Sigmoid colon (tissue), 6 donors: ENCODE measurements at regions not wholly inside any gene's neighbourhood (a gene's known extent, or its start where the extent isn't known, plus 50 kb on each side); places are given as distances from the start of the nearest gene placed in this dataset.

Source experiments
- DNase-seq: peaks from one replicate; pipeline ENCODE4 v3.0.0-alpha.2; 2019
- H3K27ac ChIP-seq, 4 donors: fragments of 200-600 bp; sonication (generic); one replicate each; pipeline ENCODE4 v1.5.1; 2016 to 2019; ENCODE audit warnings: mild to moderate bottlenecking in 1 of 4
- H3K27me3 ChIP-seq, 3 donors: fragments of 200-600 bp; sonication (generic); one replicate each; pipeline ENCODE4 v1.5.1; 2019; ENCODE audit warnings: mild to moderate bottlenecking in 1 of 3
- H3K36me3 ChIP-seq, 4 donors: fragments of 200-600 bp; sonication (generic); one replicate each; pipeline ENCODE4 v1.5.1; 2016 to 2019
- H3K4me1 ChIP-seq, 4 donors: fragments of 200-600 bp; sonication (generic); one replicate each; pipeline ENCODE4 v1.5.1; 2017 to 2019
- H3K4me3 ChIP-seq, 4 donors: fragments of 200-600 bp; sonication (generic); one replicate each; pipeline ENCODE4 v1.5.1; 2017 to 2019; ENCODE audit warnings: mild to moderate bottlenecking in 2 of 4, moderate library complexity in 1 of 4
- H3K9me3 ChIP-seq, 4 donors: fragments of 200-600 bp in 3 of 4; sonication (generic) in 3 of 4; one replicate each; pipeline versions ENCODE4 v1.5.1 to v1.6.1; 2013 to 2019
- CTCF ChIP-seq, 4 experiments: fragments of 450-650 bp in 3 of 4; fragments of 200-600 bp in 1 of 4; IDR thresholded peaks; one replicate each; pipeline ENCODE4 v1.5.1; 2016 to 2019; ENCODE audit warnings: antibody characterized with exemption in 4 of 4, mild to moderate bottlenecking in 3 of 4, moderate library complexity in 2 of 4
- EP300 ChIP-seq, 4 donors: sonication (generic); formaldehyde crosslinking; IDR thresholded peaks; one replicate each; pipeline ENCODE4 v1.6.1; 2017; ENCODE audit warnings: antibody characterized with exemption in 4 of 4
- POLR2A ChIP-seq, 2 donors: fragments of 450-650 bp; IDR thresholded peaks; one replicate each; pipeline ENCODE4 v1.6.1; 2016; ENCODE audit warnings: antibody characterized with exemption in 2 of 2, mild to moderate bottlenecking in 2 of 2, moderate library complexity in 2 of 2
- POLR2AphosphoS5 ChIP-seq, 4 donors: sonication (generic); formaldehyde crosslinking; IDR thresholded peaks; one replicate each; pipeline ENCODE4 v1.6.1; 2017; ENCODE audit warnings: antibody characterized with exemption in 4 of 4
- WGBS, 2 donors: extraction: QIAGEN DNeasy Blood & Tissue Kit; methylation state at CpG; one replicate each; pipeline ENCODE4 v1.1.7; 2013; 5-methylcytosine and 5-hydroxymethylcytosine counted together
- intact Hi-C: fragments of 100-400 bp; cut with DNase I; formaldehyde crosslinking; loops from one replicate; pipeline ENCODE4 v1.15.1; 2023
- donor health status: healthy with polysubstance abuse.
- donor health status: healthy.

- no peak for DNase-seq
- intact Hi-C loops = no loop called here
- TF ChIP-seq POLR2AphosphoS5 (IDR thresholded peaks at IDR 0.05) (no peak), EP300 (IDR thresholded peaks at IDR 0.05) (no peak), CTCF (IDR thresholded peaks at IDR 0.05) (no peak), POLR2A (IDR thresholded peaks at IDR 0.05) (no peak)
- H3K36me3 ChIP-seq = no peaks in the 10 kb centered on the region
- H3K4me3 ChIP-seq = no peak overlapping the region
- H3K9me3 ChIP-seq = no peaks in the 10 kb centered on the region
- no peaks in the 10 kb centered on the region for H3K27me3 ChIP-seq
- no peaks in the 10 kb centered on the region for H3K4me1 ChIP-seq
- no peak overlapping the region for H3K27ac ChIP-seq
Measured at GRCh38 chr11:16561150-16561549, 177.3 kb upstream of the C11orf58 start.

- no peaks in the 10 kb centered on the region for H3K9me3 ChIP-seq
- no peak overlapping the region for H3K27ac ChIP-seq
- no peak for TF ChIP-seq POLR2A (IDR thresholded peaks at IDR 0.05)
- no peak for TF ChIP-seq POLR2AphosphoS5 (IDR thresholded peaks at IDR 0.05)
- TF ChIP-seq CTCF (IDR thresholded peaks at IDR 0.05) = no peak
- no peak for TF ChIP-seq EP300 (IDR thresholded peaks at IDR 0.05)
- no peak for DNase-seq
- H3K27me3 ChIP-seq = no peaks in the 10 kb centered on the region
- intact Hi-C loops = no loop called here
- no peaks in the 10 kb centered on the region for H3K4me1 ChIP-seq
- 82 to 84% methylated on average over 1 of the region's 1 CpG for WGBS, 2 donors
- H3K36me3 ChIP-seq = no peaks in the 10 kb centered on the region
- H3K4me3 ChIP-seq = no peak overlapping the region
Measured at GRCh38 chr11:16558494-16558893, 180.0 kb upstream of the C11orf58 start.

- no peak for TF ChIP-seq CTCF (IDR thresholded peaks at IDR 0.05)
- TF ChIP-seq POLR2A (IDR thresholded peaks at IDR 0.05) = no peak
- TF ChIP-seq POLR2AphosphoS5 (IDR thresholded peaks at IDR 0.05) = no peak
- 69 to 76% methylated on average over 2 of the region's 2 CpGs for WGBS, 2 donors
- no peaks in the 10 kb centered on the region for H3K27me3 ChIP-seq
- H3K36me3 ChIP-seq = no peaks in the 10 kb centered on the region
- no peaks in the 10 kb centered on the region for H3K4me1 ChIP-seq
- no peak for DNase-seq
- no peaks in the 10 kb centered on the region for H3K9me3 ChIP-seq
- intact Hi-C loops = no loop called here
- no peak overlapping the region for H3K4me3 ChIP-seq
- no peak overlapping the region for H3K27ac ChIP-seq
Measured at GRCh38 chr11:16555956-16556355, 182.5 kb upstream of the C11orf58 start.

GRCh38 chr11:16554361-16554760, 184.1 kb upstream of the C11orf58 start:
- intact Hi-C loops = no loop called here
- Histone ChIP-seq H3K36me3 (no peaks in the 10 kb centered on the region), H3K27ac (no peak overlapping the region), H3K4me3 (no peak overlapping the region), H3K4me1 (no peaks in the 10 kb centered on the region), H3K9me3 (peaks cover 0 to 4% (median 0%) of the 10 kb centered on the region in 4 donors), H3K27me3 (no peaks in the 10 kb centered on the region)
- TF ChIP-seq POLR2A (IDR thresholded peaks at IDR 0.05) (no peak), POLR2AphosphoS5 (IDR thresholded peaks at IDR 0.05) (no peak), EP300 (IDR thresholded peaks at IDR 0.05) (no peak), CTCF (IDR thresholded peaks at IDR 0.05) (no peak)
- no peak for DNase-seq
- WGBS, 2 donors = 82 to 88% methylated on average over 2 of the region's 2 CpGs

GRCh38 chr11:16547879-16548278, 190.6 kb upstream of the C11orf58 start:
- no peak overlapping the region for H3K4me3 ChIP-seq
- 93 to 94% methylated on average over 4 of the region's 4 CpGs for WGBS, 2 donors
- H3K36me3 ChIP-seq = no peaks in the 10 kb centered on the region
- no peak for TF ChIP-seq POLR2A (IDR thresholded peaks at IDR 0.05)
- TF ChIP-seq POLR2AphosphoS5 (IDR thresholded peaks at IDR 0.05) = no peak
- TF ChIP-seq CTCF (IDR thresholded peaks at IDR 0.05) = no peak
- TF ChIP-seq EP300 (IDR thresholded peaks at IDR 0.05) = no peak
- H3K4me1 ChIP-seq = no peaks in the 10 kb centered on the region
- H3K9me3 ChIP-seq = peaks cover 0 to 4% (median 0%) of the 10 kb centered on the region in 4 donors
- DNase-seq = no peak
- H3K27ac ChIP-seq = no peak overlapping the region
- H3K27me3 ChIP-seq = no peaks in the 10 kb centered on the region
- intact Hi-C loops = no loop called here
